ENCODE measurements at regions not wholly inside any gene's neighbourhood (a gene's known extent, or its start where the extent isn't known, plus 50 kb on each side); places are given as distances from the start of the nearest gene placed in this dataset.

DNA sequence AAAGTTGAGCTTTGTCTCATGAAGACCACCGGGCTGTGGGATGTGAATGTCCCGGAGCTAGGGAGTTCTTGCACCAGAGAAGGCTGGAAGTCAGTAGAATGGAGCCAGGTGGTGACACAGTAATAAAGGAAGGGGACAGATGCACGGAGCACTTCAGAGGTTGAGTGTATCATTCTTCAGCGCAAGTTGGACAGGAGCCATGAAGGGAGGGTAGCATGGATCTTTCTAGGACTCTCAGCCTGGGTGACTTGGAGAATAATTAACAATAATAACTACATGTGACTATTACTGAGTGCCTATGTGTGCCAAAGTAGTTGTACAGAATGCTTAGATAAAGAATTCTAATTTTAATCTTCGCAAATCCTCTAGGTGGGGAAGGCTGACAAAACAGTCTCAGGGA lies 258.7 kb upstream of the AJAP1 start:
- ATAC-seq, result no peak

GRCh38 chr1:4396551-4396950 lies 257.9 kb upstream of the AJAP1 start:
- no peak for ATAC-seq

DNA sequence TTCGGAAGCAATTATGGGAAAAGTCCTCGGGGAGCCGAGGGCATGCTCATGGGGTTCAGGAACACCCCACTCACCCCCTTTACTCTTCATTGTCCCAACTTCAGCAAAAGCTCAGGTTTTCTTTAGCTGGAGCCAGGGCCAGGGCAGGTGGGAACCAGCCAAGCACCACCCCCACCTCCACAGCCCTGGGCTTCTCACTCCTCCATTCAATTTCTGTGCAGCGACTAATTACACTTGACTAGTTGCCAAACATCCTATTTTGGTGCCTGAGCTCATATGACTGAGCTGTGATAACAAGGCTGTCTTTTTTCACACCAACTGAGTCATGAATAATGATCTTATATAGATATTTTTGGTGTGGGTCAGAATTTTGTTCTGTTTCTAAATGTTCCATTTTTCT lies 257.2 kb upstream of the AJAP1 start:
- ATAC-seq, result no peak

DNA sequence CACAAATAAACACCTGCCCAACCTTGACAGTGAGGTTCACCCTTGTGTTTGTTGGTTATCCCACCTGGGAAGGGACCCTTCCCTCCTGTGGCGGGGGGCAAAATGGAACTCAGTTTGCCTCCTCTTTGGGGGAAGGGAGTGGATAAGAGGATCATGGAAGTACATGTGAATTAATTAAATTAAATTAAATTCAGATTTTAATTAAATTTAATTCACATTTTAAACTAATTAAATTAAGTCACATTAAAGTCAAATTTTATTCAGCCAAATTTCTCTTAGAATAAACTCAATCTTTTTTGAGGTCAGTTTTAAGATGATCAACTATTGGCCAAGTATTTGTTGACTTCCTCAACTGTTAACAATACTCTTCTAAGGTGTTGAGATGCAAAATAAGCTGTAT lies 252.4 kb upstream of the AJAP1 start:
- ATAC-seq, result no peak

DNA sequence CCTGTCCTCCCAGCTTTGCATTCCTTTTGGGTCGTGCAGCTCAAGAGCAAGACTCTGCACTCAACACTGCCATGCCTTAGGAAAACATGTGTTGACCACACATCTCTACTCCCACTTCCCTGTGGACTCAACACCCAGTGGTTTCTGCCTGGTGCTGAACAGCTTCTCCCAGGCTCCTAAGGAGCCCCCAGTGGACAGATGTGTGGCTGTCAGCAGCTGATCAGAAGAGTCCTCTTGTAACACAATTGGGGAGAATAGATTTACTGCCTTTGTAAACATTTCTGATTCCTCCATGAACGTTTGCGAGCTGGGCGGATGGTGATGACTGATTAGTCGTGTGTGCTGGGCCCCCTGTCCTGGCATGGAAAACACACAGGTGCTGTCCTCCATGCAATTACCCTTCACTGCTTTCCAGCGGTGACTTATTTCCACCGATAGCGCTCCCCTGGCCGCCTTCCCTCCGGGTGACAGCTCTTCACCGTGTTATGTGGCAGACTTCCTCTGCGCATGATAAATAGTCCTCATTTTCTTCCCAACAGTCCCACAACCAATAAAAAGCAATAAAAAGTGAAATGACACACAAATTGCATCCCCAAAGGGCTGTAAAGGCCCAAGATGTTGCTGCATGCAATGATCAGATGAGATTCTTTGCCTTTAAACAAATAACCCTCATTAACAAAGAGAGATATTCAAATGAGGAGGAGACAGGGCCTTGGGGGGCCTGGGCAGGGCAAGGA lies 249.4 kb upstream of the AJAP1 start:
- ATAC-seq, result no peak

- ATAC-seq, result no peak
Observed at GRCh38 chr1:4407851-4408250, 246.6 kb upstream of the AJAP1 start.

- no peak for ATAC-seq
Observed at GRCh38 chr1:4408380-4408779, 246.0 kb upstream of the AJAP1 start.

DNA sequence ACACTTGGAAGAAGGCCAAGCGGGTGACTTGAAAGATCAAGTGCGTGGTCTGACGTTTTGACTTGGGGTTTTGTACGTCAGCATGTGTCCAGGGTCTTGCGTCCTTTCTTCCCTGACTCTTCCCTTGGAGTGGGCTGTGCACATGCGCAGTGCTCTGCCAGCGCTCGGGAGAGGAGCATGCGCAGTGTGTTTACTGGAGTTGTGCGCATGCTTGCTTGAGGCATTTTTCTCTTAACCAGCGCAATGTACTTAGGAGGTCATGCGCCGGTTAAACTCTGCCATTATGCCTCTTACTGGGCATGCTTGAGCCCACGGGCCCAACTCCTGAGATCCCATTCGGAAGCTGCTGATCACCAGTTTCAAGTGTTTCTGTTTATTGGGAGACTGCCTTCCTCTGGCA lies 242.5 kb upstream of the AJAP1 start:
- no peak for ATAC-seq

- no peak for ATAC-seq
Observed at GRCh38 chr1:4415476-4415875, 238.9 kb upstream of the AJAP1 start.

DNA sequence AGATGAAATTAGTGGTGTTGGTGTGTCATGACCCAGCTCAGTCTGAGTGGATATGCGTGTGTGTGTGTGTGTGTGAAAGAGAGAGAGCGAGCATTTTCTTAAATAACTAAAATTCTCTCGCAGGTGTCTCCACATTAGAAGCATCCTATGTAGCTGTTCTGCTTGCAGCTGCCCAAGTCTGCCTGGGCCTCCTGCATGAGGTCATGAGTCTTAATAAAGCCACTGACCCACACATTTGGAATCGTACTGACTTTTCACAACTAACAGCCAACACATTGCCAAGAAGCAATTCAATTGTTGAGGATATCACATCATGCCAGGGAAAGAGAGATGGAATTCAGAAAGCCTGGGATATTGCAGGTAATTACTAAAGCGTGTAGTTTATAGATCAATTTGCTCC lies 238.2 kb upstream of the AJAP1 start:
- no peak for ATAC-seq

DNA sequence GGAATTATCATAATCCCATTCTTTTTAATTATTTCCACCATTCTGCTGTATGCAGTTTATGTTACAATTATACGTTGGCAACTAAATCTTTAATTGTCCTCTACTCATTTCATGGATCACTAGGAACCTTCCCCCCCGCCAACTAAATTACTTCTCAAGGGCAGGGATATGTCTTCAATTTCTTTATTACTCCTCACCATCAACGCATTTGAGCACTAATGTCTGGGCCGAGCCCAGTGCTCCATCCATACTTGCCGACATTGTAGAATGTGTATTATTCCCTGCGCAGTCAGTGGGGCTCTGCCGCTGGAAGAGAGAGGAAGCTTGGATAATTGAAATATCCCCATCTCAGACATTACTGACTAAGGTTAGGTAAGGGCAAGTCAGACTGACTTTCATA lies 236.4 kb upstream of the AJAP1 start:
- no peak for ATAC-seq

GRCh38 chr1:4421986-4422385 lies 232.4 kb upstream of the AJAP1 start:
- no peak for ATAC-seq

GRCh38 chr1:4422504-4423289 lies 231.7 kb upstream of the AJAP1 start:
- ATAC-seq, result no peak

- no peak for ATAC-seq
Observed at GRCh38 chr1:4424254-4424653, 230.2 kb upstream of the AJAP1 start.

- ATAC-seq, result no peak
Observed at GRCh38 chr1:4424766-4425165, 229.6 kb upstream of the AJAP1 start.

- no peak for ATAC-seq
Observed at GRCh38 chr1:4425892-4426291, 228.5 kb upstream of the AJAP1 start.

DNA sequence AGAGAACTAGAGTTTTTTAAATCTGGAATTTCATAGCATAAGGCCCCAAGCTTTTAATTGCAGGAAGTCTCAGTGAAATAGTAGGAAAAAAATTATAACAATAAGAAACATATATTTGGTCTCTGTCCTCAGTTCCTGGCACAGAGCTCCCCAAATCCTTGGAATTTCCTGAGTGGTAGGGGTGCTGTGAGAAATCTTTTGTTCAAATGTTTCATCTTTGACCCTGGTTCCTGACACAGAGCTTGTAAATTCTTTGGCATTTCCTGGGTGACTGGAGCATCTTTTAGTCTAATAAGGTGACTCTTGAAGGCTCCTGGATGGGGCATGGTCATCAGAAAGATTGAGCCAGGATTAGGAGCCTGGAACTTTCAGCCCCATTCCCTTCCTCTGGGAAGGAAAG lies 225.7 kb upstream of the AJAP1 start:
- no peak for ATAC-seq

- no peak for ATAC-seq
Observed at GRCh38 chr1:4430406-4431365, 223.7 kb upstream of the AJAP1 start.

DNA sequence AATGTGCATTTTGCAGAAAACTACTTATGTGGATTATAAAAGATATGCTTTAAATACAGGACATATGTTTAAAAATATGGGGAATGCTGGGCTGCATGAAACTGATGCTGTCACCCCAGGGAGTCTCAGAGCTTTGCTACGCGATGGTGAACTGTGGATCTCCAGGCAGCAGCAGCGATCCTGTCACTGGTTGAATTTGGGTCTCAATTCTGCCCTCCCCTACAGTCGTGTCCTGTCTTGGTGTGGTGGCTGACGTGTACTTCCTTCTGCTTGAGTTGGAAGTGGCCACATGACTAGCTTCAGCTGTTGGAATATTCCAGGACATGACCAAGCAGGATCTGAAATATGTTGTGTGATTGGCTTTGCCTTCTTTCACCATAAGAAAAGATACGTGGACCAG lies 222.9 kb upstream of the AJAP1 start:
- ATAC-seq, result no peak

DNA sequence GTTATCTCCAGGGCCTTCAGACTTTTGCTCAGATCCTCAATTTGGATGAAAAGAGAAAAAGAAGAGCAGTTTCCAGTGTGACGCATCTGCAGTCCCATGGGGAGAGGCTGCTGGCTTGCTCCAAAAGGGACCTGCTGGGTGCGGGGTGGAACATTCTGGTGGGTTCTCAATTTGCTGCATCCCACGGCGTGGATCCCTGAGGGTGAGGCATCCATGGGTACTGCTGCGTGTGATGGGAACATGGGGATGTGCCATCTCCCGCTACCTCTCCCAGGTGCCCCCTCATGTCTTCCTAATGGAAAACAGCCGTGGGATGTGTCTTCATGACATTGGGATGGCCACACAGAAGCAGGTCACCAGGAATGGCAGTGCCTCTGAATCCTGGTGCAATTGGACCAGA lies 221.3 kb upstream of the AJAP1 start:
- no peak for ATAC-seq

DNA sequence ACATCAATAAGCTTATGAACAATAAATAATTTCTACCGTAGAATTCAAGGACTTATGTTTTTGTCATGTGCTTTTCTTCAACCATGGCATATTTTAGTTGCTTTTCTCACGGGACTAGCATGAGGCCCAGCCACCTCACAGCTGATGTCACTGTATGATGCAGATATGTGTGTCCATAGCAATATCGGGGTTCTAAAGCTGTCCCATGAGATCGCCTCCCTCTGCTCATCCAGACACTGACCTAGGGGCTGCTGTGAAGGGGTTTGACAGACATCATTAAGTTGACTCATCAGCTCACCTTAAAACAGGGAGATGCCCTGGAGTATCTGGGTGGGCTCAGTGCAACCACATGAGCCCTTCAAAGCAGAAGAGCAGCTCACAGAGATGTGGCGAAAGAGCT lies 210.3 kb upstream of the AJAP1 start:
- no peak for ATAC-seq

- no peak for ATAC-seq
Observed at GRCh38 chr1:4447778-4448420, 206.5 kb upstream of the AJAP1 start.

GRCh38 chr1:4449972-4450371 lies 204.4 kb upstream of the AJAP1 start:
- no peak for ATAC-seq
